ENCODE measurements at regions not wholly inside any gene's neighbourhood (a gene's known extent, or its start where the extent isn't known, plus 50 kb on each side); places are given as distances from the start of the nearest gene placed in this dataset.

- Histone ChIP-seq H3K9me3 (ENCODE audit: control insufficient read depth in 4 of 4, low read length in 3 of 4) (no peaks in the 10 kb centered on the region), H3K27me3 (ENCODE audit: control insufficient read depth in 4 of 4, insufficient read depth in 4 of 4, low read length in 3 of 4) (no peaks in the 10 kb centered on the region), H3K4me3 (ENCODE audit: low read depth in 1 of 3, low read length in 3 of 3) (peak overlapping the region in 1 of 3 donors; percentile 31), H3K36me3 (ENCODE audit: control insufficient read depth in 4 of 4, insufficient read depth in 3 of 4, low read depth in 1 of 4, low read length in 3 of 4) (no peaks in the 10 kb centered on the region), H3K4me1 (ENCODE audit: control insufficient read depth in 4 of 4, insufficient read depth in 4 of 4, low read length in 3 of 4) (peaks cover 0 to 7% (median 4%) of the 10 kb centered on the region in 4 donors), H3K9ac (ENCODE audit: low read depth in 1 of 2, low read length in 2 of 2) (no peak overlapping the region), H3K27ac (ENCODE audit: low read depth in 1 of 2, low read length in 2 of 2) (no peak overlapping the region)
- 4% methylated on average over 23 of the region's 23 CpGs for WGBS
- TF ChIP-seq HNF4A (conservative IDR thresholded peaks at IDR 0.05) (peak in 1 of 2 donors; percentile 5), ATF3 (IDR thresholded peaks at IDR 0.05) (no peak), RAD21 (IDR thresholded peaks at IDR 0.05) (peak in 1 of 2 donors; percentile 33), NR2F2 (IDR thresholded peaks at IDR 0.05) (no peak)
- DNase-seq (ENCODE audit: low spot score) = no peak
Measured at GRCh38 chr5:167573370-167574127, 717.9 kb upstream of the WWC1 start.

- no peaks in the 10 kb centered on the region for H3K27me3 ChIP-seq (ENCODE audit: control insufficient read depth in 4 of 4, insufficient read depth in 4 of 4, low read length in 3 of 4)
- TF ChIP-seq FOXA2 (IDR thresholded peaks at IDR 0.05) = no peak
- TF ChIP-seq ZBTB33 (IDR thresholded peaks at IDR 0.05) = no peak
- no peak for TF ChIP-seq FOXA1 (IDR thresholded peaks at IDR 0.05)
- no peak for TF ChIP-seq GABPA (IDR thresholded peaks at IDR 0.05 in 1 of 2, conservative IDR thresholded peaks at IDR 0.05 in 1 of 2)
- TF ChIP-seq EGR1 (IDR thresholded peaks at IDR 0.05; ENCODE audit: low read depth in 2 of 2) = no peak
- TF ChIP-seq TAF1 (conservative IDR thresholded peaks at IDR 0.05) = no peak
- TF ChIP-seq NR2F2 (IDR thresholded peaks at IDR 0.05) = no peak
- no peak for TF ChIP-seq CTCF (IDR thresholded peaks at IDR 0.05; ENCODE audit: low read depth, low read length, missing input control)
- TF ChIP-seq REST (IDR thresholded peaks at IDR 0.05) = no peak
- no peak for TF ChIP-seq JUND (IDR thresholded peaks at IDR 0.05)
- TF ChIP-seq SP1 (IDR thresholded peaks at IDR 0.05) = no peak
- H3K27ac ChIP-seq (ENCODE audit: low read depth in 1 of 2, low read length in 2 of 2) = no peak overlapping the region
- no peak for DNase-seq (ENCODE audit: low spot score)
- no peaks in the 10 kb centered on the region for H3K36me3 ChIP-seq (ENCODE audit: control insufficient read depth in 4 of 4, insufficient read depth in 3 of 4, low read depth in 1 of 4, low read length in 3 of 4)
- H3K9ac ChIP-seq (ENCODE audit: low read depth in 1 of 2, low read length in 2 of 2) = no peak overlapping the region
- 49% methylated on average over 7 of the region's 7 CpGs for WGBS
- peaks cover 0 to 7% (median 4%) of the 10 kb centered on the region in 4 donors for H3K4me1 ChIP-seq (ENCODE audit: control insufficient read depth in 4 of 4, insufficient read depth in 4 of 4, low read length in 3 of 4)
- no peak overlapping the region for H3K4me3 ChIP-seq (ENCODE audit: low read depth in 1 of 3, low read length in 3 of 3)
- H3K9me3 ChIP-seq (ENCODE audit: control insufficient read depth in 4 of 4, low read length in 3 of 4) = no peaks in the 10 kb centered on the region
Measured at GRCh38 chr5:167574464-167574863, 717.0 kb upstream of the WWC1 start.

Measured in liver (tissue), 8 donors.